Effector CD8-positive, alpha-beta T cell (primary cell): ENCODE measurements at regions not wholly inside any gene's neighbourhood (a gene's known extent, or its start where the extent isn't known, plus 50 kb on each side); places are given as distances from the start of the nearest gene placed in this dataset.
"Not testable (repeated sequence)": the region's sequence is repeated elsewhere in the genome, so short reads cannot be mapped to it uniquely, and the experiment has no call there.

Experiments used
- DNase-seq: peaks from one replicate; lab custom pipeline; 2025; lab: John Stamatoyannopoulos, UW

- DNase-seq, result no peak
Measured at GRCh38 chr4:128688846-128689437, 120.6 kb upstream of the JADE1 start.

- no peak for DNase-seq
Measured at GRCh38 chr4:128688033-128688721, 121.3 kb upstream of the JADE1 start.

- DNase-seq, result no peak
Measured at GRCh38 chr4:128686810-128687209, 122.7 kb upstream of the JADE1 start.

GRCh38 chr4:128686032-128686465, 123.5 kb upstream of the JADE1 start:
- no peak for DNase-seq

- DNase-seq, result no peak
Measured at GRCh38 chr4:128684016-128684415, 125.5 kb upstream of the JADE1 start.

- DNase-seq, result no peak
Measured at GRCh38 chr4:128682942-128683666, 126.4 kb upstream of the JADE1 start.

- DNase-seq, result no peak
Measured at GRCh38 chr4:128676095-128676494, 133.4 kb upstream of the JADE1 start.

- no peak for DNase-seq
Measured at GRCh38 chr4:128675083-128675482, 134.4 kb upstream of the JADE1 start.

- DNase-seq, result not testable (repeated sequence)
Measured at GRCh38 chr4:128673159-128673558, 136.3 kb upstream of the JADE1 start.

GRCh38 chr4:128672596-128672995, 136.9 kb upstream of the JADE1 start:
- not testable (repeated sequence) for DNase-seq

- DNase-seq, result no peak
Measured at GRCh38 chr4:128670513-128670912, 139.0 kb upstream of the JADE1 start.

GRCh38 chr4:128668566-128668965, 140.9 kb upstream of the JADE1 start:
- DNase-seq, result no peak

- no peak for DNase-seq
Measured at GRCh38 chr4:128665514-128665913, 144.0 kb upstream of the JADE1 start.

GRCh38 chr4:128663325-128663724, 146.2 kb upstream of the JADE1 start:
- DNase-seq, result no peak

- DNase-seq, result no peak
Measured at GRCh38 chr4:128661479-128661878, 148.0 kb upstream of the JADE1 start.

GRCh38 chr4:128660361-128661215, 148.9 kb upstream of the JADE1 start:
- DNase-seq, result no peak

GRCh38 chr4:128658214-128658631, 151.3 kb upstream of the JADE1 start:
- DNase-seq, result no peak

- DNase-seq, result no peak
Measured at GRCh38 chr4:128657638-128658037, 151.9 kb upstream of the JADE1 start.

GRCh38 chr4:128654465-128654864, 155.0 kb upstream of the JADE1 start:
- no peak for DNase-seq

- no peak for DNase-seq
Measured at GRCh38 chr4:128653527-128654444, 155.7 kb upstream of the JADE1 start.
